ENCODE measurements at regions not wholly inside any gene's neighbourhood (a gene's known extent, or its start where the extent isn't known, plus 50 kb on each side); places are given as distances from the start of the nearest gene placed in this dataset.
"Not testable (repeated sequence)": the region's sequence is repeated elsewhere in the genome, so short reads cannot be mapped to it uniquely, and the experiment has no call there.

DNA sequence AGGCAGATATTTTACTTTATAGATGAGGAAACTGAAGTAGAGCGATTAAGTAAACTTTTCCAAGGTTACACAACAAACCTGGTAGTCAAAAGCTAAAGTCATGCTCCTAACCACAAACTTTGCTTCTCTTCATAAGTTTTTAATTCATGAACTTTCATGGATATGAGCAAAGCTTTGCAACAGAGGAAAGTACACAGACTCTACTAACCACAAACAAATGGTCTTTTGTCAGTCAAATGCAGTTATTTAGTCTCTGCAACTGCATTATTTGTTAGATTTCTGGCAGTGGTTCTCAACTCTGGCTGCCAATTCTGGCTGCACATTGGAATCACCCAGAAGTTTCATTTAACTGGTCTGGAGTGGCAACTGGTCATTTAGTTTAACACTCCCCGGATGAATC lies 140.6 kb upstream of the TMEM168 start:
- DNase-seq = no peak

DNA sequence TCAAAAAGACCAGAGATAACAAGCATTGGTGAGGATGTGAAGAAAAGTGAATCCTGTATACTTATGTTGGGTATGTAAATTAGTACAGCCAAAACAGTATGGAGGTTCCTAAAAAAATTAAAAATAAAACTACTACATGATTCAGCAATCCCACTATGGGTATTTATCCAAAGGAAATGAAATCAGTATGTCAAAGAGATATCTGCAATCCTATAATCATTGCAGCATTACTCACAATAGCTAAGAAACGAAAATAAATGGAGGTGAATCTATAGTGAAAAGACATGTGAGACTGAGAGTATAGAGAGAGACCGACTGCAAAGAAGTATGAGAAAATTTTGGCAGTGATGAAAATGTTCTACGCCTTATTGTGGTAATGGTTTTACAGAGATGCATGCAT lies 139.2 kb upstream of the TMEM168 start:
- no peak for DNase-seq

DNA sequence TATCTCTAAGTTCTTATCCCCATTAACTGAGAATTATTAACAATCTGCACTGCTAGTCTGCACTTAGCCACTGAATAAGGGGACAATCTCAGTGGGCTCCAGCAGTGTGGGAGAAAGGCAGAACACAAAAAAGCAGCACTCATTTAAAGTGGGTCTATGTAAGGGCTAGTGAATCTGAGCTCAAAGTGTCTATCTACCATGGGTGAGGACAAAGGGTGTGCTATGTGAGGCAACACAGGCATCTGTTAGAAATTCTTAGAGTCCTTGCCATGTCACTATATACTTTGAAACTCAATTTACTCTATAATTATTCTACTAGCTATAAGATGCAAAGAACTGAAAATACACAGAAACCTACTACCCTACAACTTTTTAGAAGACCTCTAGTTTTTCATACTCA lies 135.8 kb upstream of the TMEM168 start:
- no peak for DNase-seq

DNA sequence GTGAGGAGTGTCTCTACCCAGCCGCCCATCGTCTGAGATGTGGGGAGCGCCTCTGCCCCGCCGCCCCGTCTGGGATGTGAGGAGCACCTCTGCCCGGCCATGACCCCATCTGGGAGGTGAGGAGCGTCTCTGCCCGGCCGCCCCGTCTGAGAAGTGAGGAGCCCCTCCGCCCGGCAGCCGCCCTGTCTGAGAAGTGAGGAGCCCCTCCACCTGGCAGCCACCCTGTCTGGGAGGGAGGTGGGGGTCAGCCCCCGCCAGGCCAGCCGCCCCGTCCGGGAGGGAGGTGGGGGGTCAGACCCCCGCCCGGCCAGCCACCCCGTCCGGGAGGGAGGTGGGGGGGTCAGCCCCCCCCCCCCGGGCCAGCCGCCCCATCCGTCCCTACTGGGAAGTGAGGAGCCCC lies 132.4 kb upstream of the TMEM168 start:
- DNase-seq = not testable (repeated sequence)

DNA sequence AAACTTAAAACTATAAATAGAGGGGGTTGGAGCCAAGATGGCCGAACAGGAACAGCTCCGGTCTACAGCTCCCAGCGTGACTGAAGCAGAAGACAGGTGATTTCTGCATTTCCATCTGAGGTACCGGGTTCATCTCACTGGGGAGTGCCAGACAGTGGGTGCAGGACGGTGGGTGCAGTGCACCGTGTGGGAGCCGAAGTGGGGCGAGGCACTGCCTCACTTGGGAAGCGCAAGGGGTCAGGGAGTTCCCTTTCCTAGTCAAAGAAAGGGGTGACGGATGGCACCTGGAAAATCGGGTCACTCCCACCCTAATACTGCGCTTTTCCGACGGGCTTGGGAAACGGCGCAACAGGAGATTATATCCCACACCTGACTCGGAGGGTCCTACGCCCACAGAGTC lies 126.2 kb upstream of the TMEM168 start:
- not testable (repeated sequence) for DNase-seq

DNA sequence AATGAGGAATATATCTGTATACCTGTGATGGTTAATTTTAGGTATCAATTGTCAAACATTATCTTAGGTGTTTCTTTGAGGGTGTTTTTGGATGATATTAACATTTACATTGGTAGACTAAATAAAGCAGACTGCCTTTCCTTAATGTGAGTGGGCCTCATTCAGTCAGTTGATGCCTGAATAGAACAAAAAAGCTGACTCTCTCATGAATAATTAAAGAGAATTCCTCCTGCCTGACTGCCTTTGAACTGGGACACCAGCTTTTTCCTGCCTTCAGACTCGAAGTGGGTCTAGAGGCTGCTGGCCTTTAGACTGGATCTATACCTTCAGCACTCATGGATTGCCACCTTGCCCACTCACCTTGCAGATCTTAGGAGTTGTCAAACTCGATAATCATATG lies 117.9 kb upstream of the TMEM168 start:
- no peak for DNase-seq

DNA sequence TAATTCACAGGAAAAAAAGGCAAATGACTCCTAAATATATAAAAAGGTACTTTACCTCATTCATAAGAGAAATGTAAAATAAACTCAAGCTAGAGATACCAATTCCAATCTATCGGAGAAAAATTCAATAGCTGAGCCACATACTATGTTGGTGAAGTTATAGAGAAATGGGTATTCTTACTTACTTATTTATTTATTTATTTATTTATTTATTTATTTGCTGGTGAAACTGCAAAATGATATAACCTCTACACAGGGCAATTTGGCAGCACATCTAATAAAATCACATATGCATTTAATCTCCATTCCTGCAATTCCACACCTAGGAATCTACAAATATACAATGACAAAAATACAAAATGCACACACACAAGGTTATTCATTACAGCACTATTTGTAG lies 117.5 kb upstream of the TMEM168 start:
- DNase-seq = no peak

DNA sequence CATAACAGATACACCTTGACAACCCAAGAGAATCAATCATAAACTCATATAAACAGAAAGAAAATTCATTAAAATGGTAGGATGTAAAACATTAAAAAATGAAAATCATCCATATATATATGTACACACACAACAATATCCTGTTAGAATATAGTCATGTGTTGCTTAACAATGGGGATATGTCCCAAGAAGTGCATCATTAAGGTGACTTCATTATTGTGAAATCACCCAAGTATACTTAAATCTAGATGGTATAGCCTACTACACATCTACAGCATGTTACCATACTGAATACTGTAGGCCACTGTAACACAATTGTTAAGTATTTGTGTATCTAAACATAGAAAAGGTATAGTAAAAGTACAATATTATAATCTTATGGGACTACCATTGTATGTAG lies 115.8 kb upstream of the TMEM168 start:
- no peak for DNase-seq

DNA sequence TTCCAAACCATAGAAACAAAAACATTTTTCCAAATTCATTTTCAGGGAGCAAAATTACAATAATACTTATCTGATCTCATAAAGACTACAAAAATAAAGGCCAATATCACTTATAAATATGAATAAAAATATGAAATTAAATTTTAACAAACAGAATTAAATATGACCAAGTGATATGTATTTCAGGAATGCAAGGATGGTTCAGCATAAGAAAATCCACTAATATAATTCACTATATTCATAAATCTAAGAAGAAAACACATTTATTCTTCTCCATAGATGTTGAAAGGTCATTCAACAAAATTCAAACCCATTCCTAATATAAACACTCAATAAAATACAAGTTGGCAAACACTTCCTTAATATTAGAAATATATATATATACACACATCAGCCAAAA lies 115.2 kb upstream of the TMEM168 start:
- no peak for DNase-seq

DNA sequence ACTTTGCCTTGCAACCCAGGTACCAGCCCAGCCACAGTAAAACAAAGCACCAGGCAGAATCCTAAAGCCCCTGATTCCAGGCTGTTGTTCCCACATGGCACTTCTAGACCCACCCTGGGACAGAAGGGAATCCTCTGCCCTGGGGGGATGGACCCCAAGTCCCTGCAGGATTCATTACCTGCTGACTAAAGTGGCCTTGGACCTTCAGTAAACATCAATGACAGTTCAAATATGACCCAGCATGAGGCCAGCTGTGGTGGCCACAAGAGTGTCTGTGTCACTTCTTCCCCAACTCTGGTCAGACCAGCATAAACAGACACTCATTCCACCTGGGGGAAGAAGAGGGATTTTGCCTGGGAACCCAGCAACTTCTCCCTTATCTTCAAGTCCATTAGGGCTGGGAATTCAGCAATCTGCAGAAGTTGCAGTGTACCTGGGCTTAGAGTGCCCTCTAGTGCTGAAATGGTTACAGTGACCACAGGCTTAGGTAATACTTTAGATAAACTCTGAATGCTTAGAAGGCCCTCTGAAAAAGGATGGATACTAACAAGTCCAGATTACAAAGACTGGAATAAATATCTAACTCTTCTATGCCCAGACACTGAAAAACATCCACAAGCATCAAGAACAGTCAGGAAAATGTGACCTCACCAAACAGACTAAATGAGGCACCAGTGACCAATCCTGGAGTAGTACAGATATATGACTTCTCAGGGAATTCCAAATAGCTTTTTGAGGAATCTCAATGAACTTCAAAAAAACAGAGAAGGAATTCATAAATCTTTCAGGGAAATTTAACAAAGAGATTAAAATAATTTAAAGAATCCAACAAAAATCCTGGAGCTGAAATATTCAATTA lies 108.5 kb upstream of the TMEM168 start:
- DNase-seq = peak; percentile 36

DNA sequence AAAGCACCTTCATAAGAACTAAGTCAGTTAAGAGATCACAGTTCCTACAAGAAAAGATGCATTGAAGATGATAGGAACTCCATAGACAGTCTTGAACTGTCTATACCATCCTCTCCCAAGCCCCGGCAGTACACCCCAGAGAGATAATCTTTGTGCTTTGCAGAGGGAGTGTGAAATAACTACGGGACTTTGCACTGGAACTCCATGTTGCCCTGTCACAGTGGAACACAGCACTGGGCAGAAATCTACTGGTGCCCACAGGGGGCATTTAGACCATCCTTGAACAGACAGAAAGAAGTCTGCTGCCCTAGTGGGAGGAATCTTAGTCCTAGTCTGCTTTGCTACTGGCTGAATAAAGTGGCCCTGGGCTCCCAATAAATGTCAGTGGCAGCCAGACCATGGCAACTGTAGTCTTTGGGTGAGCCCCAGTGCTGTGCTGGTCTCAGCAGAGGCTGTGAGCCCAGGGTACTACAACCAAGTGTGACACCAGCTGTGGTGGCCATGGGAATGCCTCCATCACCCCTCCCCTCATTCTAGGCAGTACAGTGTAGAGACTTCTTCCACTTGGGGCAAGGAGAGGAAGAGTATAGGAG lies 107.7 kb upstream of the TMEM168 start:
- DNase-seq = no peak

DNA sequence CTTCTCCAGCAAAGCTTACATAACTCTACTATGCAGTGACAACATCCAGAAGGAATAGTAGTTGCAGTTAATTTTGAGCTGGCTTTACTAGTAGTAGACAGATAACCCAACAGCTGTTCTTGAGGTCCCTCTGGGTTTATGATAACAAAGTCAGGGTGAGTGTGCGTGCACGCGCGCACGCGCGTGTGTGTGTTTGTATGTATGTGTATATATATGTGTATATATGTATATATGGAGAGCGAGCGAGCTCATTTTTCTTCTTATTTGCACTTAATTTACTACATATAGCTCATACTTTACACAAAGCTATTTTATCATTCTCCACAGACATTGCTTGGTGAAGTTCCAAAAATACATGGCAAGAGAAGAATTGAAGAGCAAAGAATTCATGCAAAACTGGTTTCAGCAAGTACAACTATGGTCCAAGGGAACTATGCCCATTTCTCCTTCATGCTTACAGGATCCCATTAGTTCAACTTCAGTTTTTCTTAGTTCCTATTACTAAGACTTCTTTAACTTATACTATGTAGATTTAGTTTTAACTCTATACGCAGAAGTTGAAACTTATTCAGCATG lies 105.9 kb upstream of the TMEM168 start:
- no peak for DNase-seq

DNA sequence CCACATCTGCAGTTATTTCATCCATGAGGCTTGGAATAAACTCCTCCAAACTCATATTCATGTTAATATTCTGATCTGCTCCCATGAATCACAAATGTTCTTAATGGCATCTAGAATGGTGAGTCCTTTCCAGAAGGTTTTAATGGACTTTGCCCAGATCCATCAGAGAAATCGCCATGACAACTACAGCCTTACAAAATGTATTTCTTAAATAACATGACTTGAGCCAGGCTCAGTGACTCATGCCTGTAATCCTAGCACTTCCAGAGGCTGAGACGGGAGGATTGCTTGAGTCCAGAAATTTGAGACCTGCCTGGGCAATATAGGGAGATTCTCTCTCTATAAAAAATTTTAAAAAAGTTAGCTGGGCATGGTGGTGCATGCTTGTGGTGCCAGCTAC lies 102.1 kb upstream of the TMEM168 start:
- no peak for DNase-seq

DNA sequence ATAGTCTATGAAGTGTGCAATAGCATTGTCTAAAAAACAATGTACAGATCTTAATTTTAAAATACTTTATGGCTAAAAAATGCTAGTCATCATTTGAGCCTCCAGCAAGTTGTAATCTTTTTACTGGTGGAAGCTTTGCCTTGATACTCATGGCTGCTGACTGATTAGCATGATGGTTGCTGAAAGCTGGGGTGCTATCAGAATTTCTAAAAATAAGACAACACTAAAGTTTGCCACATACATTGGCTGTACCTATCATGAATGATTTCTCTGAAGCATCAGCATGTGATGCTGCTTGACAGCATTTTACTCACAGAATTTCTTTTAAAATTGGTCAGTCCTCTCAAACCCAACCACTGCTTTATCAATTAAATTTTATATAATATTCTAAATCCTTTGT lies 101.5 kb upstream of the TMEM168 start:
- no peak for DNase-seq

DNA sequence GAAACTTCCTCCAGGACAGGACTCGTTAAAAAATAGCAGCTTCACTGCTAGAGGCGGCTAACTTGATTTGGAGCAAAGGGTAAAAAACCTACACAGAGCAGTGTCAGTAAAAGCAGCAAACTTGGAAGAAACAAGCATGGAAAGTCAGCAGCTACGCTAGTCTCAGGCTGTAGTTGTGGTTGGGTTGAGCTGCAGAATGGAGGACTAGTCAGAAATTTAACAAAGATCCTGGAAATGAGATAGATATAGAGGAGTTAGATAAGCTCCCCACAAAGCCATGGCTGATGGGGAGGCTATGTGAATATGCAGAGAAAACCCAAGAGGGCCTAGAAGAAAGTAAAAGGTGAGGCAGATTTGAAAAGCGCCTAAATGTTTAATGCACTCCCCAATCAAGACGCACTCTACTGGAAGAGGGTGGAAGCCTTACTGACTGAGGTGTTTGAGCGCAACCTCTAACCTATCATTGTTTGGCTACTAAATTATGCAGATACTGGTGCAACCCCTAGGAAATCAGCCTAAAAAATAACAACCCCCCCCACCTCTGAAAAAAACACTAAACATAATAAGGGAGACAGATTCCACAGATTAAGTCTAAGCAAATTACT lies 99.7 kb upstream of the TMEM168 start:
- DNase-seq = no peak

DNA sequence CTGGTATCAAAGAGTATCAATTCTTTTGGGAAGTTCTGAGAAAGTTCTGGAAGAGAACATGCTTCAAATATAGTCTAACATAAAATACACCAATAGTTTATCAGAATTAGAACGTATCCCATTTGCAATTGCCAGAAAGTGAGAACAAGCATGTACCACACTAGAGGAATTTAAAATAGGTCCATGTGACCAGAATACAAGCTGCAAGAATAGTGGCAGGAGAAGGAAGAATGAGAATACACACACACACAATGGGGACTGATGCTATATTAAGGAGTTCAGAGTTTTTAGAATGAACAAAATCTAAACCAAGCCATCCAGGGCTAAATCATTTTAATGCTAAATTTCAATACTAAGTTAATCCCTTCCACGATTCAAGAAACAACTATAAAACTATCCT lies 99.1 kb upstream of the TMEM168 start:
- DNase-seq = no peak

DNA sequence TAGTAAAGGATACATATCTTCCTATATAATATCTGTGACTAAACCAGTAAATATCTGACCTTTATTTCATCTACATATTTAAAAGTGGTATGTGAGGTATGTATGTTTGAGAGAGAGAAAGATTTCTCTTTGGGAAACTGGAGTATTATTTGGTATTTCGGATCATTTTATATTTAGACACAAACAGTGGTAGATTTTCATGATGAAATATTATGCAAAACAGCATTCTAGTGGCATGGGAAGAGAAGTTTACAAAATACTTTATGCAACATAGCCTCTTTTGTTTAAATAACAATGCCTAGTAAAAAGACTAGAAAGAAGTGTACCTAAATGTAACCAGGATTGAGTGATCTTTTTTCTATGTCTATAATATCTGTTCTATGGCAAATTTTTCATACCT lies 98.6 kb upstream of the TMEM168 start:
- DNase-seq = no peak

DNA sequence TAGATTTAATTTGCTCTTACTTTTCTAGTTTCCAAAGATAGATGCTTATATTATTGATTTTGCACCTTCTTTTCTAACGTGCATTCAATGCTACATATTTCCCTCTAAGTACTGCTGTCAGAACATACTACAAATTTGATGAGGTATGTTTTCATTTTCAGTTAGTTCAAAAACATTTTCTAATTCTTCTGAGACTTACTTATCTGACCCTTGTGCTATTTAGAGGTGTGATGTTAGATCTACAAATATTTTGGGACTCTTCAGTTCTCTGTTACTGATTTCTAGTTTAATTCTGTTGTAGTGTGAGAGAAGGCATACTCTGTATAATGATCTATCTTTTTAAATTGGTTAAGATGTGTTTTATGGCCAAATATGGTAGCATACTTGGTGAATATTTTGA lies 97.8 kb upstream of the TMEM168 start:
- DNase-seq = no peak

DNA sequence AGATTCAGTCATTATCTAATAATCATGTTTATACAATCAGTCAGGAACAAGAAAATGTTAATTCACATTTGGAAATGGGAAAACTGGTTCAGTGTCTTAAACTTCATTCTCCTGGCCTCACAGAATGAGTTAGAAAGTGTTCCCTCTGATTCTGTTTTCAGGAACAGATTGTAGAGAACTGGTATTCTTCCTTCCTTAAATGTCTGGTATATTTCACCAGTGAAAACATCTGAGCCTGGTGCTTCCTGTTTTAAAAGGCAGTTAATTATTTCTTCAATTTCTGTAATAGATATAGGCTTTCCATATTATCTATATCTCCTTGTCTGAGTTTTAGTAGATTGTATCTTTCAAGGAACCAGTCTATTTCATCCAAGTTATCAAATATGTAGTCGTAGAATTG lies 97.1 kb upstream of the TMEM168 start:
- no peak for DNase-seq

DNA sequence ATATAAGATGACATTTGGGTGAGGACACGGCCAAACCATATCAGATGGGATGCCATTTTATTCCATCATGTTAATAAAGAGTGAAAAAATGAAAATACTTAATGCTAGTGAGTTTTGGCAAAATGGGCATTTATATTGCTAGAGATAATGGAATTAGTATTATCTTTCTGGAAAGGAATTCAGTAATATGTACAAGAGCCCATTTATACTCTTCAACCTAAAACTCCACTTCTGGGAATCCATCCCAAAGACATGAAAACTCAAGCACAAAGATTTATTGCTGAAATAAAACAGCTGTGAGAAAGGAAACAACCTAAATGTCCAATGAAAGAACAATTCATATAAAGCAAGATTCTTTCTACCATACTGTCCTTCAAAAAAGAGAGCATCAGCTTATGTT lies 96.0 kb upstream of the TMEM168 start:
- no peak for DNase-seq

DNA sequence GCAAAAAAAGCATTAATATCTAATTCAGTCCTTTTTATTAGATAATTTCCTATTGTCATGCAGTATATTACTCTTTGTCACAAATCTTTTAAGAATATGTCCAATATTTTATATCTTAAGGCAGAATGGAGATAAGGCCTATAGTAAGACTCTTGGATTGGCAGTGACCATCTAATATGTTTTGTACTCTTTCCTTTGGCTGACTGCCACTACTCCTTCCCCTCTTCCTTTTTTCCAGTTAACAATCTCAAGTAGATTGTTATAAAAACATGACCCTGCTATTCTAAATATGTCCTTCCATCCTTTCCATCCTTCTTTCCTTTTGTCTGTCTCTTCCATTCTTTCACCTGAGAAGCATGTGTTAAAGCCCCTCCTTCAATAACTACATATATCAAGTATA lies 92.8 kb upstream of the TMEM168 start:
- DNase-seq = no peak

DNA sequence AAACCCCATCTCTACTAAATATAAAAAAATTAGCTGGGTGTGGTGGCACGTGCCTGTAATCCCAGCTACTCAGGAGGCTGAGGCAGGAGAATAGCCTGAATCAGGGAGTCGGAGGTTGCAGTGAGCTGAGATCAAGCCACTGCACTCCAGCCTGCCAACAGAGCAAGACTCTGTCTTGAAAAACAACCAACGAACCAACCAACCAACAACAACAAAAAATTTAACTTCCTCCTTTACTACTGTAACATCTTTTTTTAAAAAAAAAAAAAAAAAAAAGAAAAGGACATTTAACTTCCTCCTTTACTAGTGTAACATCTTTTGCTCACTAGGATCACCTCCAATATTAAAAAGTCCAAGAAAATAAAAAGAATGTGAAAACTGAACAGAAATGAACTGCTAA lies 92.3 kb upstream of the TMEM168 start:
- DNase-seq = no peak

DNA sequence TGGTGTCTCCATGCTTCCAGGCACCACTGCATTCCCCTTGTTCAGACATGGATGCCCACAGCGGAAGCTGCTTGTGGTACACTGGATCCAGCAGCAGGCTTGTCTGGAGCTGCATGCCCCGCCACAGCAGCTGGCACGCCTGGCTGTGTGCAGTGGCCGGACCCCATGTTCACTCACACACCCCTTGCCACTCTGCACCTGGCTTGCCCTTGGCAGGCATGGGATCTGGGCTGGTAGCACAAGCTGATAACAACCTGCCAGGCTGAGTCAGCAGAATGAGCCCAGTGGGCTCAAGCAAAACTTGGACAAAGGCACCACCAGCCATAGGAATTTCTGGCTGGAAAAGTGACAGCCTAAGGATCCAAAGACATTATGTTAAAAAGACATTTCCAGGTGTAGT lies 91.8 kb upstream of the TMEM168 start:
- DNase-seq = no peak

DNA sequence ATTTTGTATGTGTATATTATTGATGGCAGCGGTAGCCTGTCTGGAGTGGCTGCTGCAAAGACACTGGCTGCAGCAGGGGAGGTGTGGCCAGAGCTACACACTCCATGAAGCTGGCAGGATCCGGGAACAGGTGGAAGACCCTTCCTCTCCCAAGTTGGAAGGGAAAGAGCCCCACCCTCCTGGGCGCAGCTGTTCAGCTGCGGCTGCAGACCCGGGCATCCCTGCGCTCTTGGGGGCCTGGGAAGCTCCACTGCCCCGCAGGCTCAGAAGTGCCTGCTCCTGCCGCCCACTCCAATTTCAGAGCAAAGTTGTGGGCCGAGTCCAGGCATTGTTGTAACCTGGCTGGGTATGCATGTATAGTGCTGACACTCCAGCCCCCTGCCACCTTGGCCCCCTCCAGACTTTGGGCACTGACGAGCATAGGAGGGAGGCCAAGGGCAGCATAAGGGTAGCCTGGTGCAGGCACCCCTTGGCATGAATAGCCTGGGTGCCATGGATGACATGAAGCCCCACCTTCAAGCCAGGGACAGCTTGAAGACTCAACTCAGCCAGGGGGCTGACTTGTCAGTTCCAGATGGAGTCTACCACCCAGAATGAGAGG lies 90.7 kb upstream of the TMEM168 start:
- no peak for DNase-seq
